ENCODE measurements at regions not wholly inside any gene's neighbourhood (a gene's known extent, or its start where the extent isn't known, plus 50 kb on each side); places are given as distances from the start of the nearest gene placed in this dataset.
A peak's percentile ranks its signal among the peaks of the same experiment; 100 is the strongest.
"Not testable (repeated sequence)": the region's sequence is repeated elsewhere in the genome, so short reads cannot be mapped to it uniquely, and the experiment has no call there.

- DNase-seq = no peak
- H3K36me3 Mint-ChIP-seq (ENCODE audit: low read depth) = no peaks in the 10 kb centered on the region
- H3K4me3 Mint-ChIP-seq = no peak overlapping the region
- no peaks in the 10 kb centered on the region for H3K4me1 Mint-ChIP-seq
- no peak for TF ChIP-seq CTCF (IDR thresholded peaks at IDR 0.05)
- H3K27me3 Mint-ChIP-seq (ENCODE audit: low read depth, poor library complexity) = peaks cover 2% of the 10 kb centered on the region
- peaks cover 55% of the 10 kb centered on the region for H3K9me3 Mint-ChIP-seq
- no peak overlapping the region for H3K27ac Mint-ChIP-seq
These were observed 73.7 kb downstream of the GEMIN8 start for GRCh38 chrX:13955975-13956374.

- Mint-ChIP-seq H3K4me1 (no peaks in the 10 kb centered on the region), H3K4me3 (no peak overlapping the region), H3K27me3 (ENCODE audit: low read depth, poor library complexity) (no peaks in the 10 kb centered on the region), H3K27ac (no peak overlapping the region), H3K36me3 (ENCODE audit: low read depth) (no peaks in the 10 kb centered on the region), H3K9me3 (peaks cover 53% of the 10 kb centered on the region)
- DNase-seq = no peak
- no peak for TF ChIP-seq CTCF (IDR thresholded peaks at IDR 0.05)
These were observed 74.5 kb downstream of the GEMIN8 start for GRCh38 chrX:13955095-13955647.

- H3K9me3 Mint-ChIP-seq = peaks cover 42% of the 10 kb centered on the region
- no peaks in the 10 kb centered on the region for H3K4me1 Mint-ChIP-seq
- no peaks in the 10 kb centered on the region for H3K36me3 Mint-ChIP-seq (ENCODE audit: low read depth)
- DNase-seq = no peak
- no peak for TF ChIP-seq CTCF (IDR thresholded peaks at IDR 0.05)
- H3K4me3 Mint-ChIP-seq = no peak overlapping the region
- H3K27ac Mint-ChIP-seq = no peak overlapping the region
- H3K27me3 Mint-ChIP-seq (ENCODE audit: low read depth, poor library complexity) = no peaks in the 10 kb centered on the region
These were observed 77.1 kb downstream of the GEMIN8 start for GRCh38 chrX:13952581-13952980.

GRCh38 chrX:13946223-13946622 lies 83.5 kb downstream of the GEMIN8 start:
- H3K9me3 Mint-ChIP-seq = peaks cover 44% of the 10 kb centered on the region
- not testable (repeated sequence) for H3K27ac Mint-ChIP-seq; DNase-seq; H3K4me1 Mint-ChIP-seq; H3K4me3 Mint-ChIP-seq; H3K36me3 Mint-ChIP-seq (ENCODE audit: low read depth); H3K27me3 Mint-ChIP-seq (ENCODE audit: low read depth, poor library complexity)

GRCh38 chrX:13945787-13946186 lies 83.9 kb downstream of the GEMIN8 start:
- DNase-seq; H3K27ac Mint-ChIP-seq; H3K4me3 Mint-ChIP-seq; H3K27me3 Mint-ChIP-seq (ENCODE audit: low read depth, poor library complexity); H3K36me3 Mint-ChIP-seq (ENCODE audit: low read depth): not testable (repeated sequence)
- H3K9me3 Mint-ChIP-seq = peaks cover 45% of the 10 kb centered on the region
- peaks cover 11% of the 10 kb centered on the region for H3K4me1 Mint-ChIP-seq

- H3K4me1 Mint-ChIP-seq = peaks cover 37% of the 10 kb centered on the region
- peaks cover 4% of the 10 kb centered on the region for H3K27me3 Mint-ChIP-seq (ENCODE audit: low read depth, poor library complexity)
- H3K36me3 Mint-ChIP-seq (ENCODE audit: low read depth) = no peaks in the 10 kb centered on the region
- no peak for TF ChIP-seq CTCF (IDR thresholded peaks at IDR 0.05)
- peaks cover 34% of the 10 kb centered on the region for H3K9me3 Mint-ChIP-seq
- no peak for DNase-seq
- H3K27ac Mint-ChIP-seq = no peak overlapping the region
- H3K4me3 Mint-ChIP-seq = no peak overlapping the region
These were observed 89.0 kb downstream of the GEMIN8 start for GRCh38 chrX:13940671-13941070.

GRCh38 chrX:13939741-13940597 lies 89.7 kb downstream of the GEMIN8 start:
- Mint-ChIP-seq H3K27me3 (ENCODE audit: low read depth, poor library complexity) (peaks cover 4% of the 10 kb centered on the region), H3K36me3 (ENCODE audit: low read depth) (no peaks in the 10 kb centered on the region), H3K9me3 (peaks cover 33% of the 10 kb centered on the region), H3K27ac (peak overlapping the region; percentile 86), H3K4me3 (peak overlapping the region; percentile 79), H3K4me1 (peaks cover 37% of the 10 kb centered on the region)
- no peak for TF ChIP-seq CTCF (IDR thresholded peaks at IDR 0.05)
- DNase-seq = no peak
